GM13976 (cell line): ENCODE measurements at regions not wholly inside any gene's neighbourhood (a gene's known extent, or its start where the extent isn't known, plus 50 kb on each side); places are given as distances from the start of the nearest gene placed in this dataset.
"Not testable (repeated sequence)": the region's sequence is repeated elsewhere in the genome, so short reads cannot be mapped to it uniquely, and the experiment has no call there.

Experiments
- DNase-seq: peaks from one replicate; pipeline ENCODE4 v3.0.0; 2012; ENCODE audit warnings: low spot score
- CTCF ChIP-seq: IDR thresholded peaks from 2 replicates; pipeline ENCODE4 v1.5.1; 2012; ENCODE audit warnings: borderline replicate concordance, mild to moderate bottlenecking; ENCODE audit not compliant: insufficient read depth; ENCODE audit errors: extremely low read depth, missing control alignments, control extremely low read depth
- in situ Hi-C: fragments of 300-500 bp; cut with MboI; formaldehyde crosslinking; loops from one replicate; pipeline ENCODE4 v1.12.0; 2022; ENCODE audit warnings: low sequenced_read_pairs, mixed read lengths, inconsistent platforms; ENCODE audit not compliant: unreplicated experiment

GRCh38 chr11:34810107-34810562, 106.0 kb downstream of the APIP start:
- no peak for DNase-seq
- TF ChIP-seq CTCF: no peak
- in situ Hi-C loops: no loop called here

- in situ Hi-C loops: no loop called here
- no peak for DNase-seq
- TF ChIP-seq CTCF: no peak
Observed at GRCh38 chr11:34809191-34810106, 106.7 kb downstream of the APIP start.

GRCh38 chr11:34806875-34807274, 109.3 kb downstream of the APIP start:
- in situ Hi-C loops: no loop called here
- DNase-seq: no peak
- TF ChIP-seq CTCF: no peak

- TF ChIP-seq CTCF: no peak
- in situ Hi-C loops: no loop called here
- DNase-seq: no peak
Observed at GRCh38 chr11:34805937-34806336, 110.2 kb downstream of the APIP start.

- no peak for TF ChIP-seq CTCF
- in situ Hi-C loops: no loop called here
- no peak for DNase-seq
Observed at GRCh38 chr11:34799848-34800247, 116.3 kb downstream of the APIP start.

GRCh38 chr11:34798985-34799384, 117.2 kb downstream of the APIP start:
- in situ Hi-C loops: no loop called here

GRCh38 chr11:34797497-34797896, 118.7 kb downstream of the APIP start:
- in situ Hi-C loops, DNase-seq: not testable (repeated sequence)

More at GRCh38 chr11:34798985-34799384, 117.2 kb downstream of the APIP start:
- no peak for TF ChIP-seq CTCF
- no peak for DNase-seq
